OCI-LY3 (cell line): ENCODE measurements at regions not wholly inside any gene's neighbourhood (a gene's known extent, or its start where the extent isn't known, plus 50 kb on each side); places are given as distances from the start of the nearest gene placed in this dataset.

Source experiments
- H2AFZ ChIP-seq: fragments of 200-600, 300-600 bp; shearing (Covaris generic); 2 replicates; pipeline ENCODE4 v1.6.0; 2014; ENCODE audit warnings: antibody characterized with exemption, low read depth, low read length
- H3K27ac ChIP-seq: fragments of 200-600, 300-600 bp; sonication (generic); 2 replicates; pipeline ENCODE4 v1.5.1; 2014; ENCODE audit warnings: mild to moderate bottlenecking, low read length, moderate library complexity, mixed read lengths
- H3K27me3 ChIP-seq: fragments of 200-600, 300-600 bp; sonication (generic); 2 replicates; pipeline ENCODE4 v1.6.1; 2014; ENCODE audit warnings: low read depth, low read length, mixed read lengths
- H3K36me3 ChIP-seq: fragments of 200-600, 300-600 bp; sonication (generic); replicated peaks from 2 replicates; pipeline ENCODE3; 2014; ENCODE audit warnings: low read depth, low read length, mixed read lengths
- H3K4me1 ChIP-seq: fragments of 300-600, 200-600 bp; sonication (generic); 2 replicates; pipeline ENCODE4 v1.6.1; 2014; ENCODE audit warnings: low read length, mixed read lengths
- H3K4me2 ChIP-seq: fragments of 200-600, 300-600 bp; sonication (generic); 2 replicates; pipeline ENCODE4 v1.6.1; 2014; ENCODE audit warnings: low read length, mixed read lengths
- H3K4me3 ChIP-seq: fragments of 300-600, 200-600 bp; sonication (generic); 2 replicates; pipeline ENCODE4 v1.5.1; 2014; ENCODE audit warnings: antibody characterized with exemption, mild to moderate bottlenecking, low read length, moderate library complexity
- H3K79me2 ChIP-seq: fragments of 300-600, 200-600 bp; shearing (Covaris generic); 2 replicates; pipeline ENCODE4 v1.6.1; 2014; ENCODE audit warnings: mild to moderate bottlenecking, low read length, mixed read lengths
- H3K9ac ChIP-seq: fragments of 300-600, 200-600 bp; shearing (Covaris generic); 2 replicates; pipeline ENCODE4 v1.6.0; 2014; ENCODE audit warnings: mild to moderate bottlenecking, low read length, moderate library complexity
- H3K9me3 ChIP-seq: fragments of 200-600, 300-600 bp; shearing (Covaris generic); 2 replicates; pipeline ENCODE4 v1.6.1; 2014; ENCODE audit warnings: low read length, mixed read lengths; ENCODE audit not compliant: insufficient read depth
- H4K20me1 ChIP-seq: fragments of 200-600, 300-600 bp; sonication (generic); 2 replicates; pipeline ENCODE4 v1.6.1; 2016; ENCODE audit warnings: low read length, mixed read lengths; ENCODE audit not compliant: insufficient read depth
- EZH2phosphoT487 ChIP-seq: fragments of 200-600 bp; shearing (Covaris generic); IDR thresholded peaks from 2 replicates; pipeline ENCODE4 v1.6.1; 2018; ENCODE audit warnings: antibody characterized with exemption, mixed run types, low read depth
- TF ChIP-seq, protein P1 (sequence below): fragments of 200-600, 300-600 bp; sonication (generic); IDR thresholded peaks from 2 replicates; pipeline ENCODE4 v1.5.1; 2014; ENCODE audit warnings: antibody characterized with exemption, low read length, low read depth

- no peaks in the 10 kb centered on the region for H3K9me3 ChIP-seq
- no peaks in the 10 kb centered on the region for H3K79me2 ChIP-seq
- H3K9ac ChIP-seq = no peak overlapping the region
- TF ChIP-seq, protein P1, sequence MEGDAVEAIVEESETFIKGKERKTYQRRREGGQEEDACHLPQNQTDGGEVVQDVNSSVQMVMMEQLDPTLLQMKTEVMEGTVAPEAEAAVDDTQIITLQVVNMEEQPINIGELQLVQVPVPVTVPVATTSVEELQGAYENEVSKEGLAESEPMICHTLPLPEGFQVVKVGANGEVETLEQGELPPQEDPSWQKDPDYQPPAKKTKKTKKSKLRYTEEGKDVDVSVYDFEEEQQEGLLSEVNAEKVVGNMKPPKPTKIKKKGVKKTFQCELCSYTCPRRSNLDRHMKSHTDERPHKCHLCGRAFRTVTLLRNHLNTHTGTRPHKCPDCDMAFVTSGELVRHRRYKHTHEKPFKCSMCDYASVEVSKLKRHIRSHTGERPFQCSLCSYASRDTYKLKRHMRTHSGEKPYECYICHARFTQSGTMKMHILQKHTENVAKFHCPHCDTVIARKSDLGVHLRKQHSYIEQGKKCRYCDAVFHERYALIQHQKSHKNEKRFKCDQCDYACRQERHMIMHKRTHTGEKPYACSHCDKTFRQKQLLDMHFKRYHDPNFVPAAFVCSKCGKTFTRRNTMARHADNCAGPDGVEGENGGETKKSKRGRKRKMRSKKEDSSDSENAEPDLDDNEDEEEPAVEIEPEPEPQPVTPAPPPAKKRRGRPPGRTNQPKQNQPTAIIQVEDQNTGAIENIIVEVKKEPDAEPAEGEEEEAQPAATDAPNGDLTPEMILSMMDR = no peak
- TF ChIP-seq EZH2phosphoT487 = no peak
- no peaks in the 10 kb centered on the region for H3K27me3 ChIP-seq
- no peak overlapping the region for H2AFZ ChIP-seq
- H3K4me1 ChIP-seq = no peaks in the 10 kb centered on the region
- no peak overlapping the region for H3K4me3 ChIP-seq
- H3K36me3 ChIP-seq = no peaks in the 10 kb centered on the region
- no peak overlapping the region for H3K4me2 ChIP-seq
- H3K27ac ChIP-seq = no peak overlapping the region
- H4K20me1 ChIP-seq = no peaks in the 10 kb centered on the region
These were observed 122.3 kb downstream of the GLI2 start for GRCh38 chr2:120857931-120858330.

DNA sequence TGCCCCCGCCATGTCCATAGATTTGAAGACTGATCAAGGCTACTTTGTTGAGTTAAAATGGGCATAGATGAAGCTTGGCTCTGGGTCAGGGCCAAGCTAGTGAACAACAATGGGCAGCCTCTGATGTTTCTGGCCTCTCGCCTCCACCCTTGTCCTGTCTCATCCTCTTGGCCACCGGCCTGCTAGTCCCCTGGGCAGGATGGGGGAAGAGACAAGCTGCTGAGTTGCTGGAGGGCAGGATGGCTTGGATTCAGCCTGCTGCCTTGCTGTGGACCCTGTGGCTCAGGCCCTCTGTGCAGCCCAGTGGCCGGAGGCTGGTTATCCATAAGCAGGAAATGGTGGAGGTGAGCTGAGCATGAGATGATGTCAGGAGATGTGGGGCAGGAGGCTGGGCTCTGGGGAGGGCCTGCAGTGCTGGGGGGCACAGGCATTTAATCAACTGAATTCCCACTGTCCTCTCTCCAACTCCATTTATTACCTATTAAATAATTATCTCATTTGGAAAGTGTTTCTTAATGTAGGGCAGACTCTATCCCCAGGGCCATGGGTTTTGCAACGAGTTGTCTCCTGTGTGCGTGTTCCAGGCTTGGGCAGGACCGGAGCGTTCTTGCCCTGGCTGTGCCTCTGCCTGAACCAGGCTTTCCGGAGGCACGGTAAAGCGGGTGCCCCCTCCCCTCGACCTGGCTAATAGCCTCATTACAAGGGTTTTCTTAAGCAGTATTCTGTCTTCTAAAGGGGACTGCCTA is 122.9 kb downstream of the GLI2 start:
- no peak for TF ChIP-seq EZH2phosphoT487
- TF ChIP-seq, protein P1 = no peak
- Histone ChIP-seq H2AFZ (no peak overlapping the region), H3K4me3 (no peak overlapping the region), H3K36me3 (no peaks in the 10 kb centered on the region), H3K4me2 (no peak overlapping the region), H3K79me2 (no peaks in the 10 kb centered on the region), H3K9me3 (no peaks in the 10 kb centered on the region), H3K27me3 (no peaks in the 10 kb centered on the region), H4K20me1 (no peaks in the 10 kb centered on the region), H3K27ac (no peak overlapping the region), H3K9ac (no peak overlapping the region), H3K4me1 (no peaks in the 10 kb centered on the region)

DNA sequence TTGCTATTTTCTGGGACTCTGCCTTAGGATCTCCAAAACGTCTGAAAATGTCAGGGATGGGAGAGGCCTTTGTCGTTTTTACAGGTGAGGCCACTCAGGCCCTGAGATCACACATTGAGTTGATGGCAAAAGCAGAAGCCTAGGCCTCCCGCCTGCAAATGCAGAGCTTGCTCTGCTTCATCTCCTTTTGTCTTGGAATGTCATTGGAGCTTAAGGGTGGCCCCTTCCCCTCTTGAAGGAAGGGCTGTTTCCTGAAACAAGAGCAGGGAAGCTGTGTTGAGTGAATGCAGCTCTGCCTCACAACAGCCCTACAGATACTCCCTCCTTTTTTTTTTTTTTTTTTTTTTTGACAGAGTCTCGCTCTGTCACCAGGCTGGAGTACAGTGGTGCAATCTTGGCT is 123.5 kb downstream of the GLI2 start:
- no peak for TF ChIP-seq EZH2phosphoT487
- TF ChIP-seq, protein P1 = no peak
- no peaks in the 10 kb centered on the region for H3K36me3 ChIP-seq
- H3K9me3 ChIP-seq = no peaks in the 10 kb centered on the region
- no peak overlapping the region for H3K9ac ChIP-seq
- no peaks in the 10 kb centered on the region for H3K79me2 ChIP-seq
- no peaks in the 10 kb centered on the region for H4K20me1 ChIP-seq
- no peak overlapping the region for H3K4me3 ChIP-seq
- no peaks in the 10 kb centered on the region for H3K4me1 ChIP-seq
- no peak overlapping the region for H3K4me2 ChIP-seq
- H3K27ac ChIP-seq = no peak overlapping the region
- no peak overlapping the region for H2AFZ ChIP-seq
- H3K27me3 ChIP-seq = no peaks in the 10 kb centered on the region

GRCh38 chr2:120859814-120860578 is 124.3 kb downstream of the GLI2 start:
- Histone ChIP-seq H3K27me3 (no peaks in the 10 kb centered on the region), H3K27ac (no peak overlapping the region), H2AFZ (no peak overlapping the region), H3K9ac (no peak overlapping the region), H3K4me1 (no peaks in the 10 kb centered on the region), H4K20me1 (no peaks in the 10 kb centered on the region), H3K4me2 (no peak overlapping the region), H3K36me3 (no peaks in the 10 kb centered on the region), H3K9me3 (no peaks in the 10 kb centered on the region), H3K4me3 (no peak overlapping the region), H3K79me2 (no peaks in the 10 kb centered on the region)
- TF ChIP-seq, protein P1 = no peak
- no peak for TF ChIP-seq EZH2phosphoT487
